Hepatocyte (in vitro differentiated cells): ENCODE measurements at regions not wholly inside any gene's neighbourhood (a gene's known extent, or its start where the extent isn't known, plus 50 kb on each side); places are given as distances from the start of the nearest gene placed in this dataset.

Experiments used
- DNase-seq: peaks from one replicate; pipeline ENCODE4 v3.0.0-alpha.2; 2016; ENCODE audit warnings: low spot score
- H2AFZ ChIP-seq: fragments of 200-600 bp; sonication (generic); 2 replicates; pipeline ENCODE4 v1.6.0; 2016; ENCODE audit warnings: antibody characterized with exemption, mild to moderate bottlenecking
- H3K27ac ChIP-seq: fragments of 200-600 bp; sonication (generic); 2 replicates; pipeline ENCODE4 v1.5.1; 2016; ENCODE audit warnings: mild to moderate bottlenecking
- H3K27me3 ChIP-seq: fragments of 200-600 bp; sonication (generic); 2 replicates; pipeline ENCODE4 v1.6.1; 2016
- H3K36me3 ChIP-seq: fragments of 200-600 bp; sonication (generic); replicated peaks from 2 replicates; pipeline ENCODE4 v1.5.1; 2016; ENCODE audit warnings: low read depth; ENCODE audit not compliant: insufficient read depth
- H3K4me1 ChIP-seq: fragments of 200-600 bp; sonication (generic); 2 replicates; pipeline ENCODE4 v1.5.1; 2016; ENCODE audit warnings: mild to moderate bottlenecking, moderate library complexity; ENCODE audit not compliant: insufficient read depth
- H3K4me2 ChIP-seq: fragments of 200-600 bp; sonication (generic); 2 replicates; pipeline ENCODE4 v1.6.0; 2016
- H3K4me3 ChIP-seq: fragments of 200-600 bp; sonication (generic); 2 replicates; pipeline ENCODE4 v1.5.1; 2016; ENCODE audit warnings: mild to moderate bottlenecking
- H3K79me2 ChIP-seq: fragments of 200-600 bp; sonication (generic); 2 replicates; pipeline ENCODE4 v1.6.0; 2017; ENCODE audit warnings: mild to moderate bottlenecking
- H3K9me2 ChIP-seq: fragments of 200-600 bp; sonication (generic); replicated peaks from 2 replicates; pipeline ENCODE4 v1.6.0; 2017; ENCODE audit warnings: mild to moderate bottlenecking; ENCODE audit not compliant: insufficient read depth
- H3K9me3 ChIP-seq: fragments of 200-600 bp; sonication (generic); 2 replicates; pipeline ENCODE4 v1.5.1; 2016; ENCODE audit warnings: low read depth, mild to moderate bottlenecking
- H4K20me1 ChIP-seq: fragments of 200-600 bp; sonication (generic); 2 replicates; pipeline ENCODE4 v1.6.0; 2016; ENCODE audit warnings: mild to moderate bottlenecking; ENCODE audit not compliant: insufficient read depth, poor library complexity, severe bottlenecking
- CTCF ChIP-seq: fragments of 200-600 bp; sonication (generic); IDR thresholded peaks from 2 replicates; pipeline ENCODE4 v1.5.1; 2016; ENCODE audit warnings: antibody characterized with exemption, mild to moderate bottlenecking; ENCODE audit not compliant: poor library complexity
- EZH2 ChIP-seq: fragments of 200-600 bp; sonication (generic); IDR thresholded peaks from 2 replicates; pipeline ENCODE4 v1.6.1; 2016; ENCODE audit warnings: antibody characterized with exemption, mild to moderate bottlenecking, borderline replicate concordance
- EZH2phosphoT487 ChIP-seq: fragments of 200-600 bp; sonication (generic); IDR thresholded peaks from one replicate; pipeline ENCODE4 v1.6.1; 2018; ENCODE audit warnings: antibody characterized with exemption, mild to moderate bottlenecking, low read depth, moderate library complexity; ENCODE audit not compliant: unreplicated experiment, severe bottlenecking
- WGBS: methylation state at CpG from one replicate; pipeline ENCODE4 v1.1.6; 2016; ENCODE audit warnings: low lambda C conversion rate; ENCODE audit errors: missing lambda C conversion rate; 5-methylcytosine and 5-hydroxymethylcytosine counted together

- no peak overlapping the region for H3K4me3 ChIP-seq
- H3K4me1 ChIP-seq, result peaks cover 51% of the 10 kb centered on the region
Observed at GRCh38 chr14:101217080-101217463, 313.6 kb upstream of the RTL1 start.

GRCh38 chr14:101217616-101218371, 314.3 kb upstream of the RTL1 start:
- Histone ChIP-seq H3K36me3 (no peaks in the 10 kb centered on the region), H3K9me3 (no peaks in the 10 kb centered on the region), H3K4me3 (no peak overlapping the region), H3K27me3 (no peaks in the 10 kb centered on the region), H3K27ac (peak overlapping the region; percentile 84), H3K9me2 (no peaks in the 10 kb centered on the region), H4K20me1 (no peaks in the 10 kb centered on the region), H3K79me2 (no peaks in the 10 kb centered on the region), H3K4me1 (peaks cover 57% of the 10 kb centered on the region), H2AFZ (no peak overlapping the region), H3K4me2 (peak overlapping the region; percentile 56)
- 85% methylated on average over 14 of the region's 14 CpGs for WGBS
- no peak for DNase-seq
- TF ChIP-seq EZH2 (no peak), CTCF (no peak), EZH2phosphoT487 (no peak)

More at GRCh38 chr14:101217080-101217463, 313.6 kb upstream of the RTL1 start:
- no peaks in the 10 kb centered on the region for H3K36me3 ChIP-seq
- H3K4me2 ChIP-seq, result peak overlapping the region; percentile 56
- H3K27me3 ChIP-seq, result no peaks in the 10 kb centered on the region
- peak overlapping the region; percentile 84 for H3K27ac ChIP-seq
- 53% methylated on average over 6 of the region's 6 CpGs for WGBS
- H3K79me2 ChIP-seq, result no peaks in the 10 kb centered on the region
- DNase-seq, result peak; percentile 45
- H3K9me2 ChIP-seq, result no peaks in the 10 kb centered on the region
- no peak overlapping the region for H2AFZ ChIP-seq
- H4K20me1 ChIP-seq, result no peaks in the 10 kb centered on the region
- TF ChIP-seq EZH2phosphoT487 (no peak), EZH2 (no peak), CTCF (no peak)
- no peaks in the 10 kb centered on the region for H3K9me3 ChIP-seq

- peaks cover 74% of the 10 kb centered on the region for H3K4me1 ChIP-seq
- H3K9me2 ChIP-seq, result no peaks in the 10 kb centered on the region
- no peaks in the 10 kb centered on the region for H3K9me3 ChIP-seq
- no peak overlapping the region for H2AFZ ChIP-seq
- no peak for TF ChIP-seq EZH2phosphoT487
- peak overlapping the region; percentile 82 for H3K27ac ChIP-seq
- WGBS, result 52% methylated on average over 12 of the region's 12 CpGs
- DNase-seq, result peak; percentile 63
- no peaks in the 10 kb centered on the region for H3K27me3 ChIP-seq
- no peak overlapping the region for H3K4me2 ChIP-seq
- no peaks in the 10 kb centered on the region for H3K79me2 ChIP-seq
- no peak overlapping the region for H3K4me3 ChIP-seq
- H4K20me1 ChIP-seq, result no peaks in the 10 kb centered on the region
- no peaks in the 10 kb centered on the region for H3K36me3 ChIP-seq
Observed at GRCh38 chr14:101219896-101220703, 316.6 kb upstream of the RTL1 start.

- H3K79me2 ChIP-seq, result no peaks in the 10 kb centered on the region
- DNase-seq, result no peak
- H3K9me2 ChIP-seq, result no peaks in the 10 kb centered on the region
- no peak overlapping the region for H3K4me2 ChIP-seq
- no peaks in the 10 kb centered on the region for H3K36me3 ChIP-seq
- no peaks in the 10 kb centered on the region for H3K27me3 ChIP-seq
- no peak overlapping the region for H3K4me3 ChIP-seq
- peak overlapping the region; percentile 82 for H3K27ac ChIP-seq
- H3K4me1 ChIP-seq, result peaks cover 75% of the 10 kb centered on the region
- no peaks in the 10 kb centered on the region for H4K20me1 ChIP-seq
- 94% methylated on average over 16 of the region's 16 CpGs for WGBS
- H3K9me3 ChIP-seq, result no peaks in the 10 kb centered on the region
- TF ChIP-seq EZH2phosphoT487 (no peak), CTCF (no peak), EZH2 (no peak)
- H2AFZ ChIP-seq, result no peak overlapping the region
Observed at GRCh38 chr14:101220921-101221510, 317.5 kb upstream of the RTL1 start.
